ENCODE measurements at regions not wholly inside any gene's neighbourhood (a gene's known extent, or its start where the extent isn't known, plus 50 kb on each side); places are given as distances from the start of the nearest gene placed in this dataset.

DNA sequence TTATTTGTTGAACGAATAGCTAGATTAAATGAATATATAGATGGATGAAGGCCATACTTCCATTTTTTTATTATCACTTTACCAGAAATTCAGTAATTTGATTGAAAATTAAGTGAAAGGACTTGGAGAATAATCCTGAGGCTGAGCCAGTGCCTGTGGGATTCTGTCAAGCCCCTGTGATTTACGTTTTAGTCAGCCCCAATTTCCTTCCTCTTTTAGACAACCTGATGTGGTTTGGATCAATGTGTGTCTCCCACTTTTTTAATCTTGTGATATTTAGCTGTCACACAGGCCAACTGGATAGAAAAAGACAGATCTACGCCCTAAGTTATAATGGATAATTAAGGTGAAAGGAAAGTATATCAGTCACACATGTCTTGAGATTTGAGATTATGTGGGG, 188.8 kb downstream of the EDN1 start:
- H4K20me1 ChIP-seq (ENCODE audit: low read depth): no peaks in the 10 kb centered on the region
- no peak overlapping the region for H3K9ac ChIP-seq
- Mint-ChIP-seq H3K9me3 (no peaks in the 10 kb centered on the region), H3K4me1 (no peaks in the 10 kb centered on the region), H3K4me3 (no peak overlapping the region), H3K36me3 (no peaks in the 10 kb centered on the region), H3K27ac (no peak overlapping the region), H3K27me3 (ENCODE audit: insufficient read depth, low read depth) (no peaks in the 10 kb centered on the region)
- H3K79me2 ChIP-seq (ENCODE audit: low read depth): no peaks in the 10 kb centered on the region
- H3K9me3 ChIP-seq (ENCODE audit: low read depth): no peaks in the 10 kb centered on the region
- no peak overlapping the region for H3K4me3 ChIP-seq
- peaks cover 10% of the 10 kb centered on the region for H3K4me1 ChIP-seq
- H2AFZ ChIP-seq (replicated peaks): no peak overlapping the region
- no peak for DNase-seq (ENCODE audit: low spot score)
- TF ChIP-seq, protein P1, sequence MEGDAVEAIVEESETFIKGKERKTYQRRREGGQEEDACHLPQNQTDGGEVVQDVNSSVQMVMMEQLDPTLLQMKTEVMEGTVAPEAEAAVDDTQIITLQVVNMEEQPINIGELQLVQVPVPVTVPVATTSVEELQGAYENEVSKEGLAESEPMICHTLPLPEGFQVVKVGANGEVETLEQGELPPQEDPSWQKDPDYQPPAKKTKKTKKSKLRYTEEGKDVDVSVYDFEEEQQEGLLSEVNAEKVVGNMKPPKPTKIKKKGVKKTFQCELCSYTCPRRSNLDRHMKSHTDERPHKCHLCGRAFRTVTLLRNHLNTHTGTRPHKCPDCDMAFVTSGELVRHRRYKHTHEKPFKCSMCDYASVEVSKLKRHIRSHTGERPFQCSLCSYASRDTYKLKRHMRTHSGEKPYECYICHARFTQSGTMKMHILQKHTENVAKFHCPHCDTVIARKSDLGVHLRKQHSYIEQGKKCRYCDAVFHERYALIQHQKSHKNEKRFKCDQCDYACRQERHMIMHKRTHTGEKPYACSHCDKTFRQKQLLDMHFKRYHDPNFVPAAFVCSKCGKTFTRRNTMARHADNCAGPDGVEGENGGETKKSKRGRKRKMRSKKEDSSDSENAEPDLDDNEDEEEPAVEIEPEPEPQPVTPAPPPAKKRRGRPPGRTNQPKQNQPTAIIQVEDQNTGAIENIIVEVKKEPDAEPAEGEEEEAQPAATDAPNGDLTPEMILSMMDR (IDR thresholded peaks at IDR 0.05): no peak
- TF ChIP-seq EZH2phosphoT487 (IDR thresholded peaks at IDR 0.05): no peak
- TF ChIP-seq EZH2 (IDR thresholded peaks at IDR 0.05): no peak
- no peaks in the 10 kb centered on the region for H3F3A ChIP-seq (ENCODE audit: low read depth)
- H3K36me3 ChIP-seq: no peaks in the 10 kb centered on the region
- no peak overlapping the region for H3K4me2 ChIP-seq
- H3K27ac ChIP-seq: no peak overlapping the region
- H3K27me3 ChIP-seq: no peaks in the 10 kb centered on the region

DNA sequence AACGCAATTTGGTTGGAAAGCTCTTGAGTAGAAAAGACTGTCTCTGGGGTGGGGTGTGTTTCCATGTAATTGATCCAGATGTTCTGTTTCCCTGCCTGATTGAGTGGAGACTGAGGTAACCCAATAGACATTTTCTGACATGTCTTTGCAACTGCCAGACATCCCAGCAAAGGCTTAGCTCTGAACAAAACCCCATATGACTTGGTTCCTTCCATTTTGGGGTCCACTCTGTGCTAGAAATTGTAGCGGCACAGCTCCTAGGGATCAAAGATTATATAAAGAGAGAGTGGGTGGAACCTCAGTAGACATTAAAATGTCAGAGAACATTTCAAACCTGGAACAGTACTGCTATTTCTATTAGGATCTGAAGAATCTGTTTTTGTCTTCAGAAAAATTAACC, 189.3 kb downstream of the EDN1 start:
- no peaks in the 10 kb centered on the region for H4K20me1 ChIP-seq (ENCODE audit: low read depth)
- no peak for TF ChIP-seq EZH2phosphoT487 (IDR thresholded peaks at IDR 0.05)
- no peak for TF ChIP-seq EZH2 (IDR thresholded peaks at IDR 0.05)
- TF ChIP-seq, protein P1 (IDR thresholded peaks at IDR 0.05): no peak

GRCh38 chr6:12479881-12480280, 189.7 kb downstream of the EDN1 start:
- H3K36me3 ChIP-seq: no peaks in the 10 kb centered on the region
- H2AFZ ChIP-seq (replicated peaks): no peak overlapping the region
- H3K79me2 ChIP-seq (ENCODE audit: low read depth): no peaks in the 10 kb centered on the region
- TF ChIP-seq, protein P1 (IDR thresholded peaks at IDR 0.05): no peak
- no peak for TF ChIP-seq EZH2 (IDR thresholded peaks at IDR 0.05)
- TF ChIP-seq EZH2phosphoT487 (IDR thresholded peaks at IDR 0.05): no peak
- H3K9me3 Mint-ChIP-seq: no peaks in the 10 kb centered on the region
- H3K27ac ChIP-seq: no peak overlapping the region
- no peaks in the 10 kb centered on the region for H3K36me3 Mint-ChIP-seq
- no peaks in the 10 kb centered on the region for H3K4me1 Mint-ChIP-seq
- H3K27me3 ChIP-seq: no peaks in the 10 kb centered on the region
- no peaks in the 10 kb centered on the region for H4K20me1 ChIP-seq (ENCODE audit: low read depth)
- no peaks in the 10 kb centered on the region for H3K27me3 Mint-ChIP-seq (ENCODE audit: insufficient read depth, low read depth)
- no peak overlapping the region for H3K4me3 ChIP-seq
- no peaks in the 10 kb centered on the region for H3K9me3 ChIP-seq (ENCODE audit: low read depth)
- no peak for DNase-seq (ENCODE audit: low spot score)
- H3K27ac Mint-ChIP-seq: no peak overlapping the region
- H3K9ac ChIP-seq: no peak overlapping the region
- H3F3A ChIP-seq (ENCODE audit: low read depth): no peaks in the 10 kb centered on the region
- no peak overlapping the region for H3K4me3 Mint-ChIP-seq
- no peak overlapping the region for H3K4me2 ChIP-seq
- H3K4me1 ChIP-seq: peaks cover 10% of the 10 kb centered on the region

More for the DNA sequence above, 189.3 kb downstream of the EDN1 start:
- no peak overlapping the region for H3K9ac ChIP-seq
- no peaks in the 10 kb centered on the region for H3K27me3 ChIP-seq
- H3K36me3 ChIP-seq: no peaks in the 10 kb centered on the region
- no peaks in the 10 kb centered on the region for H3K27me3 Mint-ChIP-seq (ENCODE audit: insufficient read depth, low read depth)
- no peak overlapping the region for H3K27ac Mint-ChIP-seq
- no peak overlapping the region for H2AFZ ChIP-seq (replicated peaks)
- H3K4me1 ChIP-seq: peaks cover 10% of the 10 kb centered on the region
- no peaks in the 10 kb centered on the region for H3F3A ChIP-seq (ENCODE audit: low read depth)
- no peak overlapping the region for H3K4me3 Mint-ChIP-seq
- H3K9me3 Mint-ChIP-seq: no peaks in the 10 kb centered on the region
- no peaks in the 10 kb centered on the region for H3K9me3 ChIP-seq (ENCODE audit: low read depth)
- H3K79me2 ChIP-seq (ENCODE audit: low read depth): no peaks in the 10 kb centered on the region
- no peak for DNase-seq (ENCODE audit: low spot score)
- H3K36me3 Mint-ChIP-seq: no peaks in the 10 kb centered on the region
- no peak overlapping the region for H3K27ac ChIP-seq
- H3K4me3 ChIP-seq: no peak overlapping the region
- no peak overlapping the region for H3K4me2 ChIP-seq
- H3K4me1 Mint-ChIP-seq: no peaks in the 10 kb centered on the region
